ENCODE measurements at regions not wholly inside any gene's neighbourhood (a gene's known extent, or its start where the extent isn't known, plus 50 kb on each side); places are given as distances from the start of the nearest gene placed in this dataset.
"Not testable (repeated sequence)": the region's sequence is repeated elsewhere in the genome, so short reads cannot be mapped to it uniquely, and the experiment has no call there.

- DNase-seq = no peak
- Histone ChIP-seq H3K4me3 (no peak overlapping the region), H3K4me1 (no peaks in the 10 kb centered on the region), H3K9me3 (no peaks in the 10 kb centered on the region), H3K27me3 (no peaks in the 10 kb centered on the region), H3K27ac (no peak overlapping the region), H3K36me3 (no peaks in the 10 kb centered on the region)
- WGBS, 2 donors = 38 to 43% methylated on average over 1 of the region's 1 CpG
- TF ChIP-seq POLR2AphosphoS5 (IDR thresholded peaks at IDR 0.05) = no peak
- TF ChIP-seq EP300 (IDR thresholded peaks at IDR 0.05) = no peak
- no peak for TF ChIP-seq POLR2A (IDR thresholded peaks at IDR 0.05)
- TF ChIP-seq CTCF (IDR thresholded peaks at IDR 0.05) = no peak
- ATAC-seq (ENCODE audit: low FRiP score in 2 of 2) = no peak
Measured at GRCh38 chr9:102434545-102434944, 560.6 kb upstream of the CYLC2 start.

GRCh38 chr9:102428305-102428704 is 566.8 kb upstream of the CYLC2 start:
- no peaks in the 10 kb centered on the region for H3K4me1 ChIP-seq
- ATAC-seq (ENCODE audit: low FRiP score in 2 of 2) (no peak), DNase-seq (no peak)
- WGBS, 2 donors = 78% methylated on average over 4 of the region's 4 CpGs
- H3K27me3 ChIP-seq = no peaks in the 10 kb centered on the region
- TF ChIP-seq EP300 (IDR thresholded peaks at IDR 0.05) (no peak), CTCF (IDR thresholded peaks at IDR 0.05) (no peak), POLR2AphosphoS5 (IDR thresholded peaks at IDR 0.05) (no peak), POLR2A (IDR thresholded peaks at IDR 0.05) (no peak)
- no peak overlapping the region for H3K4me3 ChIP-seq
- H3K9me3 ChIP-seq = no peaks in the 10 kb centered on the region
- no peak overlapping the region for H3K27ac ChIP-seq
- H3K36me3 ChIP-seq = no peaks in the 10 kb centered on the region

GRCh38 chr9:102416251-102416650 is 578.9 kb upstream of the CYLC2 start:
- ATAC-seq (ENCODE audit: low FRiP score in 2 of 2) = not testable (repeated sequence)
- 73 to 83% methylated on average over 3 of the region's 3 CpGs for WGBS, 2 donors

GRCh38 chr9:102405218-102405867 is 589.8 kb upstream of the CYLC2 start:
- Histone ChIP-seq H3K36me3 (no peaks in the 10 kb centered on the region), H3K27me3 (no peaks in the 10 kb centered on the region), H3K4me1 (no peaks in the 10 kb centered on the region), H3K27ac (no peak overlapping the region), H3K4me3 (no peak overlapping the region), H3K9me3 (no peaks in the 10 kb centered on the region)
- DNase-seq (no peak), ATAC-seq (ENCODE audit: low FRiP score in 2 of 2) (no peak)
- TF ChIP-seq POLR2A (IDR thresholded peaks at IDR 0.05) (no peak), POLR2AphosphoS5 (IDR thresholded peaks at IDR 0.05) (no peak), CTCF (IDR thresholded peaks at IDR 0.05) (no peak), EP300 (IDR thresholded peaks at IDR 0.05) (no peak)
- 59 to 71% methylated on average over 5 of the region's 5 CpGs for WGBS, 2 donors

More at GRCh38 chr9:102416251-102416650, 578.9 kb upstream of the CYLC2 start:
- H3K4me1 ChIP-seq, H3K27ac ChIP-seq, H3K27me3 ChIP-seq, H3K36me3 ChIP-seq, H3K4me3 ChIP-seq, DNase-seq: not testable (repeated sequence)
- peaks cover 0 to 30% (median 17%) of the 10 kb centered on the region in 4 donors for H3K9me3 ChIP-seq

- no peak for DNase-seq
- TF ChIP-seq CTCF (IDR thresholded peaks at IDR 0.05) (no peak), POLR2A (IDR thresholded peaks at IDR 0.05) (no peak), POLR2AphosphoS5 (IDR thresholded peaks at IDR 0.05) (no peak), EP300 (IDR thresholded peaks at IDR 0.05) (no peak)
- ATAC-seq (ENCODE audit: low FRiP score in 2 of 2) = no peak
- Histone ChIP-seq H3K4me1 (no peaks in the 10 kb centered on the region), H3K36me3 (no peaks in the 10 kb centered on the region), H3K4me3 (no peak overlapping the region), H3K27me3 (no peaks in the 10 kb centered on the region), H3K9me3 (no peaks in the 10 kb centered on the region), H3K27ac (no peak overlapping the region)
- 43 to 87% methylated on average over 3 of the region's 3 CpGs for WGBS, 2 donors
Measured at GRCh38 chr9:102403514-102403913, 591.6 kb upstream of the CYLC2 start.

All from upper lobe of left lung (tissue), 6 donors.